K562 (cell line): ENCODE measurements at regions not wholly inside any gene's neighbourhood (a gene's known extent, or its start where the extent isn't known, plus 50 kb on each side); places are given as distances from the start of the nearest gene placed in this dataset.

Source experiments
- BRCA1 ChIP-seq, 2 experiments: fragments of 450-650 bp in 1 of 2; sonication (generic) in 1 of 2; formaldehyde crosslinking in 1 of 2; IDR thresholded peaks; 2 replicates each; pipeline versions ENCODE4 v1.5.0 to v1.6.1; 2017 to 2020; ENCODE audit warnings: mild to moderate bottlenecking in 1 of 2, missing genetic modification reagents in 1 of 2
- CHD2 ChIP-seq: IDR thresholded peaks from 2 replicates; pipeline ENCODE4 v1.6.1; 2011; ENCODE audit warnings: low read depth, low read length
- COPS2 ChIP-seq: fragments of 450-650 bp; conservative IDR thresholded peaks from 2 replicates; pipeline ENCODE4 v1.6.1; 2016; ENCODE audit warnings: mild to moderate bottlenecking, moderate library complexity
- CUX1 ChIP-seq: fragments of 200-800 bp; sonication (Bioruptor generic); IDR thresholded peaks from 2 replicates; pipeline ENCODE4 v1.6.1; 2016; ENCODE audit warnings: missing genetic modification characterization, missing compliant biosample characterization
- EHMT2 ChIP-seq: fragments of 450-650 bp; IDR thresholded peaks from 2 replicates; pipeline ENCODE4 v1.6.1; 2018; ENCODE audit warnings: antibody characterized with exemption
- ETV5 ChIP-seq: sonication (generic); formaldehyde crosslinking; IDR thresholded peaks from 2 replicates; pipeline ENCODE4 v1.4.0; 2020; ENCODE audit warnings: low read depth, mild to moderate bottlenecking, missing genetic modification reagents
- EWSR1 ChIP-seq: fragments of 450-650 bp; IDR thresholded peaks from 2 replicates; pipeline ENCODE4 v1.6.1; 2018; ENCODE audit warnings: borderline replicate concordance, mild to moderate bottlenecking, low read depth, moderate library complexity; ENCODE audit not compliant: partially characterized antibody
- HDAC2 ChIP-seq: fragments of 450-650 bp; IDR thresholded peaks from 2 replicates; pipeline ENCODE4 v1.6.1; 2016; ENCODE audit warnings: mild to moderate bottlenecking
- IRF2 ChIP-seq: sonication (generic); formaldehyde crosslinking; IDR thresholded peaks from 2 replicates; pipeline ENCODE4 v1.8.1; 2022; ENCODE audit warnings: mild to moderate bottlenecking, missing genetic modification reagents
- MYNN ChIP-seq, 2 experiments: sonication (generic); formaldehyde crosslinking in 1 of 2; IDR thresholded peaks; 2 replicates each; pipeline versions ENCODE4 v1.5.0 to v1.6.1; 2016 to 2020; ENCODE audit warnings: antibody characterized with exemption in 1 of 2, missing genetic modification reagents in 1 of 2
- NELFE ChIP-seq: IDR thresholded peaks from 2 replicates; pipeline ENCODE4 v1.6.1; 2011; ENCODE audit warnings: mild to moderate bottlenecking; ENCODE audit not compliant: insufficient read depth, insufficient read length
- PCBP1 ChIP-seq: fragments of 200-400 bp; formaldehyde crosslinking; IDR thresholded peaks from 2 replicates; pipeline ENCODE4 v1.6.1; 2018; ENCODE audit warnings: mild to moderate bottlenecking, low read depth, low read length; ENCODE audit not compliant: poor library complexity, severe bottlenecking
- RAD21 ChIP-seq, 2 experiments: fragments of 250-450 bp in 1 of 2; fragments of 450-650 bp in 1 of 2; sonication (Bioruptor Pico) in 1 of 2; formaldehyde crosslinking in 1 of 2; IDR thresholded peaks in 1 of 2; conservative IDR thresholded peaks in 1 of 2; 2 replicates each; pipeline versions ENCODE4 v1.4.0 to v1.8.0; 2020 to 2022; ENCODE audit warnings: mild to moderate bottlenecking in 2 of 2, moderate library complexity in 1 of 2
- RBFOX2 ChIP-seq: fragments of 200-400 bp; formaldehyde crosslinking; IDR thresholded peaks from 2 replicates; pipeline ENCODE4 v1.6.1; 2017; ENCODE audit warnings: low read depth, mild to moderate bottlenecking, low read length, moderate library complexity
- RBM34 ChIP-seq: fragments of 200-400 bp; formaldehyde crosslinking; IDR thresholded peaks from 2 replicates; pipeline ENCODE4 v1.6.1; 2018; ENCODE audit warnings: low read length, borderline replicate concordance; ENCODE audit not compliant: insufficient read depth
- SAFB ChIP-seq: fragments of 200-400 bp; formaldehyde crosslinking; IDR thresholded peaks from 2 replicates; pipeline ENCODE4 v1.6.1; 2017; ENCODE audit warnings: low read depth, low read length, borderline replicate concordance
- SOX6 ChIP-seq: fragments of 450-650 bp; IDR thresholded peaks from 2 replicates; pipeline ENCODE4 v1.6.1; 2014; ENCODE audit warnings: mild to moderate bottlenecking
- SREBF2 ChIP-seq: sonication (generic); formaldehyde crosslinking; IDR thresholded peaks from 2 replicates; pipeline ENCODE4 v1.4.0; 2020; ENCODE audit warnings: mild to moderate bottlenecking, missing genetic modification reagents
- STAG1 ChIP-seq: sonication (generic); formaldehyde crosslinking; IDR thresholded peaks from 2 replicates; pipeline ENCODE4 v1.5.0; 2020; ENCODE audit warnings: missing genetic modification reagents, borderline replicate concordance
- STAT5B ChIP-seq: fragments of 250-450 bp; sonication (Bioruptor Pico); IDR thresholded peaks from 2 replicates; pipeline ENCODE4 v1.8.0; 2021; ENCODE audit warnings: mild to moderate bottlenecking, inconsistent platforms
- ZC3H11A ChIP-seq: IDR thresholded peaks from 2 replicates; pipeline ENCODE4 v1.6.1; 2012; ENCODE audit warnings: low read depth, low read length, improper control_type of control experiment
- ZNF165 ChIP-seq: fragments of 250-450 bp; sonication (Bioruptor Pico); IDR thresholded peaks from 2 replicates; pipeline ENCODE4 v1.4.0; 2020; ENCODE audit warnings: borderline replicate concordance
- ZNF586 ChIP-seq: fragments of 450-650 bp; formaldehyde crosslinking; conservative IDR thresholded peaks from 2 replicates; pipeline ENCODE4 v1.4.0; 2020; ENCODE audit warnings: mild to moderate bottlenecking, moderate library complexity
- TF ChIP-seq, protein P1 (sequence below): fragments of 450-650 bp; formaldehyde crosslinking; IDR thresholded peaks from 2 replicates; pipeline ENCODE4 v1.4.0; 2020; ENCODE audit warnings: mild to moderate bottlenecking, moderate library complexity

- TF ChIP-seq NELFE (no peak), EHMT2 (no peak), COPS2 (no peak), RAD21 (CRISPR knock-in tag; conservative IDR thresholded peaks at IDR 0.05 in 1 of 2, IDR thresholded peaks at IDR 0.05 in 1 of 2) (peak in 1 of 2 experiments; percentile 50; a peak in 2 of 4 replicates), RBFOX2 (peak; percentile 39; the same call in 1 of the 2 replicates), RBM34 (no peak), ZNF586 (CRISPR knock-in tag) (no peak), SAFB (no peak), HDAC2 (no peak), CUX1 (CRISPR knock-in tag) (no peak), ZC3H11A (no peak), BRCA1 (IDR thresholded peaks at IDR 0.05) (no peak), BRCA1 (CRISPR knock-in tag; IDR thresholded peaks at IDR 0.05) (0 out of 2 replicates have a peak, but pooled peaks have one; percentile 52), SOX6 (no peak), EWSR1 (no peak), ETV5 (CRISPR knock-in tag) (no peak), IRF2 (CRISPR knock-in tag) (no peak), CHD2 (no peak), ZNF165 (CRISPR knock-in tag) (no peak), MYNN (IDR thresholded peaks at IDR 0.05) (peak; percentile 77; the same call in 1 of the 2 replicates), MYNN (CRISPR knock-in tag; IDR thresholded peaks at IDR 0.05) (no peak), STAT5B (CRISPR knock-in tag) (no peak), STAG1 (CRISPR knock-in tag) (peak; percentile 83), SREBF2 (CRISPR knock-in tag) (no peak), PCBP1 (no peak)
- TF ChIP-seq, protein P1, sequence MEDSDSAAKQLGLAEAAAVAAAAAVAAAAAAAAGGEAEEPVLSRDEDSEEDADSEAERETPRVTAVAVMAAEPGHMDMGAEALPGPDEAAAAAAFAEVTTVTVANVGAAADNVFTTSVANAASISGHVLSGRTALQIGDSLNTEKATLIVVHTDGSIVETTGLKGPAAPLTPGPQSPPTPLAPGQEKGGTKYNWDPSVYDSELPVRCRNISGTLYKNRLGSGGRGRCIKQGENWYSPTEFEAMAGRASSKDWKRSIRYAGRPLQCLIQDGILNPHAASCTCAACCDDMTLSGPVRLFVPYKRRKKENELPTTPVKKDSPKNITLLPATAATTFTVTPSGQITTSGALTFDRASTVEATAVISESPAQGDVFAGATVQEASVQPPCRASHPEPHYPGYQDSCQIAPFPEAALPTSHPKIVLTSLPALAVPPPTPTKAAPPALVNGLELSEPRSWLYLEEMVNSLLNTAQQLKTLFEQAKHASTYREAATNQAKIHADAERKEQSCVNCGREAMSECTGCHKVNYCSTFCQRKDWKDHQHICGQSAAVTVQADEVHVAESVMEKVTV (CRISPR knock-in tag), result no peak
Observed at GRCh38 chr2:9778012-9778411, 65.3 kb upstream of the TAF1B start (continued).
